ENCODE measurements at regions not wholly inside any gene's neighbourhood (a gene's known extent, or its start where the extent isn't known, plus 50 kb on each side); places are given as distances from the start of the nearest gene placed in this dataset.

- intact Hi-C loops (cut with DNase I) = no loop called here
- Histone ChIP-seq H3K4me1 (no peaks in the 10 kb centered on the region), H3K36me3 (no peaks in the 10 kb centered on the region), H3K9me3 (no peaks in the 10 kb centered on the region), H3K27me3 (no peaks in the 10 kb centered on the region), H3K4me3 (no peak overlapping the region), H3K27ac (no peak overlapping the region)
- TF ChIP-seq, protein P1, sequence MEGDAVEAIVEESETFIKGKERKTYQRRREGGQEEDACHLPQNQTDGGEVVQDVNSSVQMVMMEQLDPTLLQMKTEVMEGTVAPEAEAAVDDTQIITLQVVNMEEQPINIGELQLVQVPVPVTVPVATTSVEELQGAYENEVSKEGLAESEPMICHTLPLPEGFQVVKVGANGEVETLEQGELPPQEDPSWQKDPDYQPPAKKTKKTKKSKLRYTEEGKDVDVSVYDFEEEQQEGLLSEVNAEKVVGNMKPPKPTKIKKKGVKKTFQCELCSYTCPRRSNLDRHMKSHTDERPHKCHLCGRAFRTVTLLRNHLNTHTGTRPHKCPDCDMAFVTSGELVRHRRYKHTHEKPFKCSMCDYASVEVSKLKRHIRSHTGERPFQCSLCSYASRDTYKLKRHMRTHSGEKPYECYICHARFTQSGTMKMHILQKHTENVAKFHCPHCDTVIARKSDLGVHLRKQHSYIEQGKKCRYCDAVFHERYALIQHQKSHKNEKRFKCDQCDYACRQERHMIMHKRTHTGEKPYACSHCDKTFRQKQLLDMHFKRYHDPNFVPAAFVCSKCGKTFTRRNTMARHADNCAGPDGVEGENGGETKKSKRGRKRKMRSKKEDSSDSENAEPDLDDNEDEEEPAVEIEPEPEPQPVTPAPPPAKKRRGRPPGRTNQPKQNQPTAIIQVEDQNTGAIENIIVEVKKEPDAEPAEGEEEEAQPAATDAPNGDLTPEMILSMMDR (IDR thresholded peaks at IDR 0.05) = no peak
- DNase-seq (ENCODE audit: low spot score in 2 of 2) = no peak
Observed at GRCh38 chr9:14403081-14403480, 89.1 kb upstream of the NFIB start.

- H3K27ac ChIP-seq = no peak overlapping the region
- H3K4me1 ChIP-seq = no peaks in the 10 kb centered on the region
- intact Hi-C loops (cut with DNase I) = no loop called here
- TF ChIP-seq, protein P1 (IDR thresholded peaks at IDR 0.05) = no peak
- DNase-seq (ENCODE audit: low spot score in 2 of 2) = no peak
- H3K4me3 ChIP-seq = no peak overlapping the region
- no peaks in the 10 kb centered on the region for H3K36me3 ChIP-seq
- H3K27me3 ChIP-seq = no peaks in the 10 kb centered on the region
- H3K9me3 ChIP-seq = no peaks in the 10 kb centered on the region
Observed at GRCh38 chr9:14402583-14402982, 88.6 kb upstream of the NFIB start.

GRCh38 chr9:14401911-14402310 lies 88.0 kb upstream of the NFIB start:
- H3K36me3 ChIP-seq = no peaks in the 10 kb centered on the region
- no peaks in the 10 kb centered on the region for H3K4me1 ChIP-seq
- TF ChIP-seq, protein P1 (IDR thresholded peaks at IDR 0.05) = no peak
- no peaks in the 10 kb centered on the region for H3K27me3 ChIP-seq
- H3K4me3 ChIP-seq = no peak overlapping the region
- no peak for DNase-seq (ENCODE audit: low spot score in 2 of 2)
- no peaks in the 10 kb centered on the region for H3K9me3 ChIP-seq
- H3K27ac ChIP-seq = no peak overlapping the region
- intact Hi-C loops (cut with DNase I) = loop anchor here (2.0 kb wide), 1 partner anchor 973 kb away; no protein-coding TSS in a partner anchor

DNA sequence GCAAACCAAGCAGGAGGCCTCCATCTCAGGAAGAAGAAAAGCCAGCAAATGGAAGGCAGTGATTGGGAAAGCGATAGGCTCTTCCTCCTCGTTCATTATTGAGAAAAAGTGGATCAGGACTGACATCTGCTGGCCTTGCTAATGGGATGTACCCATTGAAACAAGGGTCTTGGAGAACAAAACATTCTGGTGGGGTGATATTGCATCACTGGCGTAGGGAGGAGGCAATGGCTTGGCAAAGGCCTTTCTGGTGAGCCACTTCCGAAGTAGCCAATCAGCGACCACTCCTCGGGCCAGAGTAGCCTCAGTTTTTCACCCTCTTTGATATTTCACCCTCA lies 86.7 kb upstream of the NFIB start:
- peak overlapping the region in 1 of 2 donors; percentile 15 for H3K4me3 ChIP-seq
- TF ChIP-seq, protein P1 (IDR thresholded peaks at IDR 0.05) = peak; percentile 38 to 67 (median 53)
- intact Hi-C loops (cut with DNase I) = loop anchor here (2.0 kb wide), 1 partner anchor 972 kb away; no protein-coding TSS in a partner anchor
- no peaks in the 10 kb centered on the region for H3K36me3 ChIP-seq
- peak in 1 of 2 donors; percentile 73 for DNase-seq (ENCODE audit: low spot score in 2 of 2)
- no peaks in the 10 kb centered on the region for H3K27me3 ChIP-seq
- H3K27ac ChIP-seq = no peak overlapping the region
- no peaks in the 10 kb centered on the region for H3K4me1 ChIP-seq
- H3K9me3 ChIP-seq = no peaks in the 10 kb centered on the region

GRCh38 chr9:14399756-14400657 lies 86.1 kb upstream of the NFIB start:
- H3K27ac ChIP-seq = no peak overlapping the region
- no peaks in the 10 kb centered on the region for H3K36me3 ChIP-seq
- TF ChIP-seq, protein P1 (IDR thresholded peaks at IDR 0.05) = no peak
- no peak for DNase-seq (ENCODE audit: low spot score in 2 of 2)
- no peaks in the 10 kb centered on the region for H3K9me3 ChIP-seq
- H3K4me3 ChIP-seq = peak overlapping the region in 1 of 2 donors; percentile 15
- intact Hi-C loops (cut with DNase I) = loop anchor here (2.0 kb wide), 1 partner anchor 971 kb away; no protein-coding TSS in a partner anchor
- H3K27me3 ChIP-seq = no peaks in the 10 kb centered on the region
- no peaks in the 10 kb centered on the region for H3K4me1 ChIP-seq
